ENCODE measurements at regions not wholly inside any gene's neighbourhood (a gene's known extent, or its start where the extent isn't known, plus 50 kb on each side); places are given as distances from the start of the nearest gene placed in this dataset.
A peak's percentile ranks its signal among the peaks of the same experiment; 100 is the strongest.

DNA sequence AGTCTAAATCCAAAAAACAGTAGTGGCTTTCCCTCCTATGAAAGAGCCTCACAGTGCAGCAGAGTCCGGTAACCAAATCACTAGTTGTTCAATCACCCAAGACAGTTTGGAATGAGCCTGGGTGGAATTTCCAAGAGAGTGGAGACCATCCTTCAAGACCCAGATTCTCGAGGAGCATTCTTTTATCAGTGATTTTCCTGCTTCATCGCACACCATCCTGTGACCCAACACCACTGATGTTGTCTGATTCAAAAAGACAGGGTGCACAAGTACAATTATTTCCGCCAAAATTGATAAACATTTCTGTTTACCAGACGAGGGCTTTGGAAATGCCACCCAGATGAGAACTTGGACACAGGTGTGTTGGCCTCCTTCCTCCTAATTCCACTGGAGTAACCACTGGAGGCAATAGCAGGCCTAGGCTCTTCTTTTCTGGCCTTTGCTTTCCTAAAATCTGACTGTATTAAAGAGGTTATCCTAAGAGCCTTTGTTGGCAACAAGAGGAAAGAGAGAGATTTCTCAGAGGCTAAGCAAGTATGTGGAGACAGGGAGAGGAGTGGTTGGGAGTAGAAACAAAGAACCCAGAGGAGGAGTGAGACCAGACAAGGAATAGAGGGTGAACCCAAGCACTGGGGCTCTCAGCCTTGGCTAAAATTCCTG is 56.3 kb upstream of the S1PR3 start:
- TF ChIP-seq RAD21 (IDR thresholded peaks at IDR 0.05) (no peak), JUND (IDR thresholded peaks at IDR 0.05) (no peak), RXRA (IDR thresholded peaks at IDR 0.05) (no peak), FOXA2 (IDR thresholded peaks at IDR 0.05) (no peak), YY1 (IDR thresholded peaks at IDR 0.05) (no peak), FOXA1 (IDR thresholded peaks at IDR 0.05) (no peak), HNF4A (conservative IDR thresholded peaks at IDR 0.05) (no peak), SP1 (IDR thresholded peaks at IDR 0.05) (no peak), EGR1 (IDR thresholded peaks at IDR 0.05; ENCODE audit: low read depth in 2 of 2) (no peak)
- TF ChIP-seq, protein P1, sequence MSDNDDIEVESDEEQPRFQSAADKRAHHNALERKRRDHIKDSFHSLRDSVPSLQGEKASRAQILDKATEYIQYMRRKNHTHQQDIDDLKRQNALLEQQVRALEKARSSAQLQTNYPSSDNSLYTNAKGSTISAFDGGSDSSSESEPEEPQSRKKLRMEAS (IDR thresholded peaks at IDR 0.05): no peak
- 73% methylated on average over 5 of the region's 5 CpGs for WGBS
- Histone ChIP-seq H3K27me3 (ENCODE audit: control insufficient read depth in 4 of 4, insufficient read depth in 4 of 4, low read length in 3 of 4) (no peaks in the 10 kb centered on the region), H3K9me3 (ENCODE audit: control insufficient read depth in 4 of 4, low read length in 3 of 4) (peaks cover 0 to 2% (median under 1%) of the 10 kb centered on the region in 4 donors), H3K4me3 (ENCODE audit: low read depth in 1 of 3, low read length in 3 of 3) (no peak overlapping the region), H3K9ac (ENCODE audit: low read depth in 1 of 2, low read length in 2 of 2) (no peak overlapping the region), H3K27ac (ENCODE audit: low read depth in 1 of 2, low read length in 2 of 2) (no peak overlapping the region), H3K36me3 (ENCODE audit: control insufficient read depth in 4 of 4, insufficient read depth in 3 of 4, low read depth in 1 of 4, low read length in 3 of 4) (no peaks in the 10 kb centered on the region), H3K4me1 (ENCODE audit: control insufficient read depth in 4 of 4, insufficient read depth in 4 of 4, low read length in 3 of 4) (peaks cover 0 to 6% (median 4%) of the 10 kb centered on the region in 4 donors)
- no peak for DNase-seq (ENCODE audit: low spot score)

DNA sequence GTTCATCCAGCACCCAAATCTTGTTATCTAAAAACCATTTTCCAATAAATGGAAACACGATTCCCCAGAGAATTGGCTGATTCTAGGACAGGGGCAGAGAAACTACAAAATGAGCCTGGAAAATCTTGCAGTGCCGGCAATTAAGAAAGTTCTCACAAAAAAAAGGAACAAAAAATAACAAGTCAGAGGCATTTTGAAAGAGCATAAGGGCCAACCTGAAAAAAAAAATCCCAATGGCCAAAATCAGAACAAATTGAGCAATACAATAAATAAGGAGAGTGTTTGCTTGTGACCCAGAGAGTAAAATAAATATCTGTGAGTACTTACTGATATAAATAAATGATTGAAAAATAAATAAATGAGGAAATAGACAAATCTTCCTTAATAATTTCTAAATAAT is 55.1 kb upstream of the S1PR3 start:
- Histone ChIP-seq H3K4me1 (ENCODE audit: control insufficient read depth in 4 of 4, insufficient read depth in 4 of 4, low read length in 3 of 4) (peaks cover 0 to 6% (median 4%) of the 10 kb centered on the region in 4 donors), H3K9me3 (ENCODE audit: control insufficient read depth in 4 of 4, low read length in 3 of 4) (peaks cover 0 to 2% (median under 1%) of the 10 kb centered on the region in 4 donors), H3K4me3 (ENCODE audit: low read depth in 1 of 3, low read length in 3 of 3) (no peak overlapping the region), H3K27me3 (ENCODE audit: control insufficient read depth in 4 of 4, insufficient read depth in 4 of 4, low read length in 3 of 4) (no peaks in the 10 kb centered on the region), H3K36me3 (ENCODE audit: control insufficient read depth in 4 of 4, insufficient read depth in 3 of 4, low read depth in 1 of 4, low read length in 3 of 4) (no peaks in the 10 kb centered on the region), H3K27ac (ENCODE audit: low read depth in 1 of 2, low read length in 2 of 2) (no peak overlapping the region), H3K9ac (ENCODE audit: low read depth in 1 of 2, low read length in 2 of 2) (no peak overlapping the region)
- no peak for DNase-seq (ENCODE audit: low spot score)
- WGBS: 47% methylated on average over 2 of the region's 2 CpGs
- TF ChIP-seq, protein P2, sequence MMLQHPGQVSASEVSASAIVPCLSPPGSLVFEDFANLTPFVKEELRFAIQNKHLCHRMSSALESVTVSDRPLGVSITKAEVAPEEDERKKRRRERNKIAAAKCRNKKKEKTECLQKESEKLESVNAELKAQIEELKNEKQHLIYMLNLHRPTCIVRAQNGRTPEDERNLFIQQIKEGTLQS (IDR thresholded peaks at IDR 0.05): no peak
- TF ChIP-seq RAD21 (IDR thresholded peaks at IDR 0.05) (peak in 1 of 2 donors; percentile 7), EGR1 (IDR thresholded peaks at IDR 0.05; ENCODE audit: low read depth in 2 of 2) (no peak), RXRA (IDR thresholded peaks at IDR 0.05) (peak in 1 of 2 donors; percentile 30), NR2F2 (IDR thresholded peaks at IDR 0.05) (no peak)

DNA sequence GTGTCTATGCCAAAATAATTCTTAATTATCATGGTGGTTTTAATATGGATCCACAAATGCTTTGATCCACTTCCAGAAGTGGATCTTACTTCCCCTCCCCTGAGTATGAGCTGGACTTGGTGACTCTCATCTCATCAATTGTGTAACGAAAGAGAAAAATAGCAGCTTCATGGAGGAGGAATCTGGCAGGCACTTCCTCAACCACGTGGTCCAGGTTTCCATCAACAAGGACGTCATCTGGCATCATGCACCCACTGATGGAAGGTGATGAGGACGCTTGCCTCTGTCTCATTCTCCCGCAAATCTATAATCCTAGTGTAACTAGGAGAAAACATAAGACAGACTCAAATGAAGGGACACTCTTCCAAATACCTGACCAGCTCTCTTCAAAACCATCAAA is 54.6 kb upstream of the S1PR3 start:
- Histone ChIP-seq H3K27me3 (ENCODE audit: control insufficient read depth in 4 of 4, insufficient read depth in 4 of 4, low read length in 3 of 4) (no peaks in the 10 kb centered on the region), H3K4me1 (ENCODE audit: control insufficient read depth in 4 of 4, insufficient read depth in 4 of 4, low read length in 3 of 4) (peaks cover 0 to 6% (median 4%) of the 10 kb centered on the region in 4 donors), H3K4me3 (ENCODE audit: low read depth in 1 of 3, low read length in 3 of 3) (no peak overlapping the region), H3K9me3 (ENCODE audit: control insufficient read depth in 4 of 4, low read length in 3 of 4) (peaks cover 0 to 2% (median 0%) of the 10 kb centered on the region in 4 donors), H3K27ac (ENCODE audit: low read depth in 1 of 2, low read length in 2 of 2) (no peak overlapping the region), H3K36me3 (ENCODE audit: control insufficient read depth in 4 of 4, insufficient read depth in 3 of 4, low read depth in 1 of 4, low read length in 3 of 4) (no peaks in the 10 kb centered on the region), H3K9ac (ENCODE audit: low read depth in 1 of 2, low read length in 2 of 2) (no peak overlapping the region)
- 66% methylated on average over 5 of the region's 5 CpGs for WGBS
- no peak for DNase-seq (ENCODE audit: low spot score)
- TF ChIP-seq SP1 (IDR thresholded peaks at IDR 0.05) (no peak), HNF4G (IDR thresholded peaks at IDR 0.05) (no peak), HNF4A (conservative IDR thresholded peaks at IDR 0.05) (no peak), RXRA (IDR thresholded peaks at IDR 0.05) (no peak), FOXA1 (IDR thresholded peaks at IDR 0.05) (no peak), RAD21 (IDR thresholded peaks at IDR 0.05) (no peak), TAF1 (conservative IDR thresholded peaks at IDR 0.05) (no peak), JUND (IDR thresholded peaks at IDR 0.05) (no peak), YY1 (IDR thresholded peaks at IDR 0.05) (no peak), NR2F2 (IDR thresholded peaks at IDR 0.05) (no peak), EGR1 (IDR thresholded peaks at IDR 0.05; ENCODE audit: low read depth in 2 of 2) (no peak), FOXA2 (IDR thresholded peaks at IDR 0.05) (no peak)
- TF ChIP-seq, protein P2 (IDR thresholded peaks at IDR 0.05): no peak
- TF ChIP-seq, protein P1 (IDR thresholded peaks at IDR 0.05): no peak
- TF ChIP-seq, protein P3, sequence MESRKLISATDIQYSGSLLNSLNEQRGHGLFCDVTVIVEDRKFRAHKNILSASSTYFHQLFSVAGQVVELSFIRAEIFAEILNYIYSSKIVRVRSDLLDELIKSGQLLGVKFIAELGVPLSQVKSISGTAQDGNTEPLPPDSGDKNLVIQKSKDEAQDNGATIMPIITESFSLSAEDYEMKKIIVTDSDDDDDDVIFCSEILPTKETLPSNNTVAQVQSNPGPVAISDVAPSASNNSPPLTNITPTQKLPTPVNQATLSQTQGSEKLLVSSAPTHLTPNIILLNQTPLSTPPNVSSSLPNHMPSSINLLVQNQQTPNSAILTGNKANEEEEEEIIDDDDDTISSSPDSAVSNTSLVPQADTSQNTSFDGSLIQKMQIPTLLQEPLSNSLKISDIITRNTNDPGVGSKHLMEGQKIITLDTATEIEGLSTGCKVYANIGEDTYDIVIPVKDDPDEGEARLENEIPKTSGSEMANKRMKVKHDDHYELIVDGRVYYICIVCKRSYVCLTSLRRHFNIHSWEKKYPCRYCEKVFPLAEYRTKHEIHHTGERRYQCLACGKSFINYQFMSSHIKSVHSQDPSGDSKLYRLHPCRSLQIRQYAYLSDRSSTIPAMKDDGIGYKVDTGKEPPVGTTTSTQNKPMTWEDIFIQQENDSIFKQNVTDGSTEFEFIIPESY (IDR thresholded peaks at IDR 0.05): no peak
- TF ChIP-seq, protein P4, sequence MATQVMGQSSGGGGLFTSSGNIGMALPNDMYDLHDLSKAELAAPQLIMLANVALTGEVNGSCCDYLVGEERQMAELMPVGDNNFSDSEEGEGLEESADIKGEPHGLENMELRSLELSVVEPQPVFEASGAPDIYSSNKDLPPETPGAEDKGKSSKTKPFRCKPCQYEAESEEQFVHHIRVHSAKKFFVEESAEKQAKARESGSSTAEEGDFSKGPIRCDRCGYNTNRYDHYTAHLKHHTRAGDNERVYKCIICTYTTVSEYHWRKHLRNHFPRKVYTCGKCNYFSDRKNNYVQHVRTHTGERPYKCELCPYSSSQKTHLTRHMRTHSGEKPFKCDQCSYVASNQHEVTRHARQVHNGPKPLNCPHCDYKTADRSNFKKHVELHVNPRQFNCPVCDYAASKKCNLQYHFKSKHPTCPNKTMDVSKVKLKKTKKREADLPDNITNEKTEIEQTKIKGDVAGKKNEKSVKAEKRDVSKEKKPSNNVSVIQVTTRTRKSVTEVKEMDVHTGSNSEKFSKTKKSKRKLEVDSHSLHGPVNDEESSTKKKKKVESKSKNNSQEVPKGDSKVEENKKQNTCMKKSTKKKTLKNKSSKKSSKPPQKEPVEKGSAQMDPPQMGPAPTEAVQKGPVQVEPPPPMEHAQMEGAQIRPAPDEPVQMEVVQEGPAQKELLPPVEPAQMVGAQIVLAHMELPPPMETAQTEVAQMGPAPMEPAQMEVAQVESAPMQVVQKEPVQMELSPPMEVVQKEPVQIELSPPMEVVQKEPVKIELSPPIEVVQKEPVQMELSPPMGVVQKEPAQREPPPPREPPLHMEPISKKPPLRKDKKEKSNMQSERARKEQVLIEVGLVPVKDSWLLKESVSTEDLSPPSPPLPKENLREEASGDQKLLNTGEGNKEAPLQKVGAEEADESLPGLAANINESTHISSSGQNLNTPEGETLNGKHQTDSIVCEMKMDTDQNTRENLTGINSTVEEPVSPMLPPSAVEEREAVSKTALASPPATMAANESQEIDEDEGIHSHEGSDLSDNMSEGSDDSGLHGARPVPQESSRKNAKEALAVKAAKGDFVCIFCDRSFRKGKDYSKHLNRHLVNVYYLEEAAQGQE (IDR thresholded peaks at IDR 0.05): no peak
- TF ChIP-seq, protein P5, sequence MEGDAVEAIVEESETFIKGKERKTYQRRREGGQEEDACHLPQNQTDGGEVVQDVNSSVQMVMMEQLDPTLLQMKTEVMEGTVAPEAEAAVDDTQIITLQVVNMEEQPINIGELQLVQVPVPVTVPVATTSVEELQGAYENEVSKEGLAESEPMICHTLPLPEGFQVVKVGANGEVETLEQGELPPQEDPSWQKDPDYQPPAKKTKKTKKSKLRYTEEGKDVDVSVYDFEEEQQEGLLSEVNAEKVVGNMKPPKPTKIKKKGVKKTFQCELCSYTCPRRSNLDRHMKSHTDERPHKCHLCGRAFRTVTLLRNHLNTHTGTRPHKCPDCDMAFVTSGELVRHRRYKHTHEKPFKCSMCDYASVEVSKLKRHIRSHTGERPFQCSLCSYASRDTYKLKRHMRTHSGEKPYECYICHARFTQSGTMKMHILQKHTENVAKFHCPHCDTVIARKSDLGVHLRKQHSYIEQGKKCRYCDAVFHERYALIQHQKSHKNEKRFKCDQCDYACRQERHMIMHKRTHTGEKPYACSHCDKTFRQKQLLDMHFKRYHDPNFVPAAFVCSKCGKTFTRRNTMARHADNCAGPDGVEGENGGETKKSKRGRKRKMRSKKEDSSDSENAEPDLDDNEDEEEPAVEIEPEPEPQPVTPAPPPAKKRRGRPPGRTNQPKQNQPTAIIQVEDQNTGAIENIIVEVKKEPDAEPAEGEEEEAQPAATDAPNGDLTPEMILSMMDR (IDR thresholded peaks at IDR 0.05; ENCODE audit: low read depth, low read length, missing input control): no peak

Measured in liver (tissue), 8 donors.